ENCODE measurements at regions not wholly inside any gene's neighbourhood (a gene's known extent, or its start where the extent isn't known, plus 50 kb on each side); places are given as distances from the start of the nearest gene placed in this dataset.

GRCh38 chr5:163770625-163771024 lies 265.2 kb downstream of the MAT2B start:
- Histone ChIP-seq H3K4me3 (ENCODE audit: low read length) (no peak overlapping the region), H3K36me3 (ENCODE audit: control insufficient read depth, insufficient read depth, low read length) (no peaks in the 10 kb centered on the region), H3K27me3 (ENCODE audit: control insufficient read depth, insufficient read depth, low read length) (no peaks in the 10 kb centered on the region), H3K9me3 (ENCODE audit: control insufficient read depth, insufficient read depth, low read length) (no peaks in the 10 kb centered on the region), H3K4me1 (ENCODE audit: control insufficient read depth, insufficient read depth, low read length) (no peaks in the 10 kb centered on the region), H3K27ac (ENCODE audit: low read length) (no peak overlapping the region)
- Mint-ChIP-seq H3K4me1 (peaks cover 0 to 5% of the 10 kb centered on the region in 2 donors), H3K27ac (no peak overlapping the region), H3K9me3 (no peaks in the 10 kb centered on the region), H3K36me3 (no peaks in the 10 kb centered on the region), H3K4me3 (no peak overlapping the region), H3K27me3 (ENCODE audit: low read depth in 2 of 2) (peaks cover 15 to 17% of the 10 kb centered on the region in 2 donors)
- DNase-seq (no peak), ATAC-seq (no peak)
- intact Hi-C loops (cut with micrococcal nuclease): no loop called here
- no peak for TF ChIP-seq CTCF (IDR thresholded peaks at IDR 0.05)
- WGBS (ENCODE audit: insufficient coverage): 40% methylated on average over 1 of the region's 2 CpGs

GRCh38 chr5:163772241-163772640 lies 266.8 kb downstream of the MAT2B start:
- intact Hi-C loops (cut with micrococcal nuclease): no loop called here
- no peak for ATAC-seq
- WGBS (ENCODE audit: insufficient coverage): no CpG with 5 or more reads among the region's 1 CpG

GRCh38 chr5:163772644-163773043 lies 267.2 kb downstream of the MAT2B start:
- H3K27me3 Mint-ChIP-seq (ENCODE audit: low read depth in 2 of 2): peaks cover 15 to 17% of the 10 kb centered on the region in 2 donors
- no peaks in the 10 kb centered on the region for H3K36me3 Mint-ChIP-seq
- no peaks in the 10 kb centered on the region for H3K9me3 Mint-ChIP-seq
- 87% methylated on average over 1 of the region's 2 CpGs for WGBS (ENCODE audit: insufficient coverage)
- Histone ChIP-seq H3K27me3 (ENCODE audit: control insufficient read depth, insufficient read depth, low read length) (no peaks in the 10 kb centered on the region), H3K4me1 (ENCODE audit: control insufficient read depth, insufficient read depth, low read length) (no peaks in the 10 kb centered on the region), H3K36me3 (ENCODE audit: control insufficient read depth, insufficient read depth, low read length) (no peaks in the 10 kb centered on the region), H3K27ac (ENCODE audit: low read length) (no peak overlapping the region), H3K4me3 (ENCODE audit: low read length) (no peak overlapping the region), H3K9me3 (ENCODE audit: control insufficient read depth, insufficient read depth, low read length) (no peaks in the 10 kb centered on the region)
- intact Hi-C loops (cut with micrococcal nuclease): no loop called here
- peaks cover 0 to 5% of the 10 kb centered on the region in 2 donors for H3K4me1 Mint-ChIP-seq
- no peak overlapping the region for H3K4me3 Mint-ChIP-seq
- no peak for ATAC-seq
- no peak for DNase-seq
- H3K27ac Mint-ChIP-seq: no peak overlapping the region
- TF ChIP-seq CTCF (IDR thresholded peaks at IDR 0.05): no peak

More at GRCh38 chr5:163772241-163772640, 266.8 kb downstream of the MAT2B start:
- H3K9me3 Mint-ChIP-seq: no peaks in the 10 kb centered on the region
- no peak overlapping the region for H3K27ac ChIP-seq (ENCODE audit: low read length)
- peaks cover 0 to 5% of the 10 kb centered on the region in 2 donors for H3K4me1 Mint-ChIP-seq
- no peak overlapping the region for H3K4me3 Mint-ChIP-seq
- no peaks in the 10 kb centered on the region for H3K4me1 ChIP-seq (ENCODE audit: control insufficient read depth, insufficient read depth, low read length)
- H3K9me3 ChIP-seq (ENCODE audit: control insufficient read depth, insufficient read depth, low read length): no peaks in the 10 kb centered on the region
- no peak for DNase-seq
- no peak for TF ChIP-seq CTCF (IDR thresholded peaks at IDR 0.05)
- no peak overlapping the region for H3K27ac Mint-ChIP-seq
- H3K36me3 Mint-ChIP-seq: no peaks in the 10 kb centered on the region
- no peaks in the 10 kb centered on the region for H3K36me3 ChIP-seq (ENCODE audit: control insufficient read depth, insufficient read depth, low read length)
- no peaks in the 10 kb centered on the region for H3K27me3 ChIP-seq (ENCODE audit: control insufficient read depth, insufficient read depth, low read length)
- no peak overlapping the region for H3K4me3 ChIP-seq (ENCODE audit: low read length)
- H3K27me3 Mint-ChIP-seq (ENCODE audit: low read depth in 2 of 2): peaks cover 15 to 17% of the 10 kb centered on the region in 2 donors

- Mint-ChIP-seq H3K36me3 (no peaks in the 10 kb centered on the region), H3K4me3 (no peak overlapping the region), H3K4me1 (peaks cover 0 to 5% of the 10 kb centered on the region in 2 donors), H3K27me3 (ENCODE audit: low read depth in 2 of 2) (peaks cover 15 to 17% of the 10 kb centered on the region in 2 donors), H3K27ac (no peak overlapping the region), H3K9me3 (no peaks in the 10 kb centered on the region)
- no peak overlapping the region for H3K27ac ChIP-seq (ENCODE audit: low read length)
- no peaks in the 10 kb centered on the region for H3K27me3 ChIP-seq (ENCODE audit: control insufficient read depth, insufficient read depth, low read length)
- no peaks in the 10 kb centered on the region for H3K9me3 ChIP-seq (ENCODE audit: control insufficient read depth, insufficient read depth, low read length)
- no peaks in the 10 kb centered on the region for H3K4me1 ChIP-seq (ENCODE audit: control insufficient read depth, insufficient read depth, low read length)
- intact Hi-C loops (cut with micrococcal nuclease): no loop called here
- DNase-seq: no peak
- no peak overlapping the region for H3K4me3 ChIP-seq (ENCODE audit: low read length)
- 93% methylated on average over 5 of the region's 6 CpGs for WGBS (ENCODE audit: insufficient coverage)
- H3K36me3 ChIP-seq (ENCODE audit: control insufficient read depth, insufficient read depth, low read length): no peaks in the 10 kb centered on the region
- no peak for ATAC-seq
- TF ChIP-seq CTCF (IDR thresholded peaks at IDR 0.05): no peak
Measured at GRCh38 chr5:163773226-163773625, 267.8 kb downstream of the MAT2B start.

Measured in natural killer cell (primary cell).